Left renal cortex interstitium (tissue), 4 donors: ENCODE measurements at regions not wholly inside any gene's neighbourhood (a gene's known extent, or its start where the extent isn't known, plus 50 kb on each side); places are given as distances from the start of the nearest gene placed in this dataset.
A peak's percentile ranks its signal among the peaks of the same experiment; 100 is the strongest.
"Not testable (repeated sequence)": the region's sequence is repeated elsewhere in the genome, so short reads cannot be mapped to it uniquely, and the experiment has no call there.

ENCODE experiments used
- DNase-seq, 4 donors: peaks; one replicate each; pipeline ENCODE4 v3.0.0-alpha.2; 2013; ENCODE audit warnings: low read depth in 4 of 4, low spot score in 2 of 4, missing footprints in 1 of 4

- no peak for DNase-seq
These were observed 142.6 kb upstream of the SERPINE2 start for GRCh38 chr2:224181534-224182155.

- DNase-seq: no peak
These were observed 141.7 kb upstream of the SERPINE2 start for GRCh38 chr2:224180810-224181209.

DNA sequence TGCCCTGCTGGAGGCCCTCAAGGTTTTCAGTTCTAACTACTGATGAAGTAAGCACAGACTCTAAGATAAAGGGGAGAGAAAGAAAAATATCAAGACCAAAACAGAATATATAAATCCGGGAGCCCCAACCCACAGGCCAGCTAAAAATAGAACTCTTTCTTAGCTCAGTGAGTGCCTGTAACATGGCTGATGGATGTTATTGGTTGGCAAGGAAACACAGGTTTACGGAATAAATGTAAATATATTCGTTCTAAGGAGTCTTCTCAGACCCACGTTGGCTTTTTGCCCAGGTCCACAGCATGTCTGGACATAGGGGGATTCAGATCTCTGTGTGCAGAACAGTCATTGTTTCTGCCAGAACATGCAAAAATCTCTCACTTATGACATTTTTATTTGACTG is 139.0 kb upstream of the SERPINE2 start:
- peak in 2 of 4 donors; percentile 18 to 39 for DNase-seq

GRCh38 chr2:224175538-224175937 is 136.5 kb upstream of the SERPINE2 start:
- DNase-seq: no peak

- DNase-seq: peak in 3 of 4 donors; percentile 52 to 69 (median 56)
These were observed 135.9 kb upstream of the SERPINE2 start for GRCh38 chr2:224174990-224175389.

DNA sequence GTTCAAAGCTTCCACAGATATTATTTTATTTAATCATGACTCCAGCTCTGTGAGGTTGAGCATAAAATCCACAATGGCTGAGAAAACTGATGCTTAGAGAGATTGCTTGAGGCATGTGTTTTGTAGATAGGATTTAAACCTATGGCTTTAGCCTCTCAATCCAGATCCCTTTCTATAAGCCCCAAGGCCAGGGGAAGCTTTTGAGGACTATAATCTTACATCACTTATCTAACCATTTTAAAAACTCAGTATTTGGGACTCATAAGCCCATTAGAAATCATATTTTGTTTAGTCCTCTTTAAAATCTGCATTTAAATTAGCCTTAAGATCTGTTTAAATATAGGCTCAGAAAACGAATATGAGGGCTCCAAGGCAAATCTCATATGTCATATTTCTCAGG is 135.4 kb upstream of the SERPINE2 start:
- DNase-seq: no peak

GRCh38 chr2:224173933-224174332 is 134.8 kb upstream of the SERPINE2 start:
- DNase-seq: no peak

DNA sequence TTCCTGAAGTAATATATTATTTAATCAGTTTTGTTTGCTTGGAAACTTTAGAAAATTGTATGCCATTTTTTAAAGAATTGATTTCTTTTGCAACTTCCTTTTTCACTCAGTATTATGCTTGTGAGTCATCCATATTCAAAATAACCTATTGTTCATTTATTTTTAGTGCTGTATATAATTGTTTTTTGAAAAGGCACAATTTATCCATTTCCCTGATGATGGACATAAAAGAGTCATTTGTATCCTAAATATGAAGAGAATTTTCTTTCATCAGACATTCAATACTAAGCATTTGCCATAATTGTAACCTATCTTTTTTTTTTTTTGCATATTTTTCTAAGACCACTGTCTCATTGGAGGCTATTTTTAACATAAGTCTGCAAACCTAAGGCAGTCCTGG is 134.1 kb upstream of the SERPINE2 start:
- DNase-seq: no peak

DNA sequence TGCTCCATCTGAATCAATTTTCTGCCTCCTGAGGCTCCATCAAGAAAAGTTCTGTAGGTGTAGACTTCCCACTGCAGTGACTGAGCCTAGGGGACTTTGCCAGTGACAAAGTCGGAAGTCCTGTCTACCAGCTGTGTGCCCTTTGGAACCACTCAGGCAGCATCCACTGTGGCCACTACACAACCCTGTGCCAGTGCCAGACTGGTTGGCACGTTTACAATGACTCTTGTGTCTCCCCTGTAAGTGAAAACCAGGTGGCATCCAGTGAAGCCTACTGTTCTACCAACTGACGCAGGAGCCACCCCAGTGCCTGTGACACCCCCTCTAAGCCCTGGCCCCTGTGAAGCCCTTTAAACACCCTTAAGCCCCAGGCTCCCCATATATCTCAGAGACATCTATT is 132.1 kb upstream of the SERPINE2 start:
- DNase-seq: no peak

- DNase-seq: no peak
These were observed 130.8 kb upstream of the SERPINE2 start for GRCh38 chr2:224169847-224170246.

- DNase-seq: not testable (repeated sequence)
These were observed 128.7 kb upstream of the SERPINE2 start for GRCh38 chr2:224167781-224168180.

DNA sequence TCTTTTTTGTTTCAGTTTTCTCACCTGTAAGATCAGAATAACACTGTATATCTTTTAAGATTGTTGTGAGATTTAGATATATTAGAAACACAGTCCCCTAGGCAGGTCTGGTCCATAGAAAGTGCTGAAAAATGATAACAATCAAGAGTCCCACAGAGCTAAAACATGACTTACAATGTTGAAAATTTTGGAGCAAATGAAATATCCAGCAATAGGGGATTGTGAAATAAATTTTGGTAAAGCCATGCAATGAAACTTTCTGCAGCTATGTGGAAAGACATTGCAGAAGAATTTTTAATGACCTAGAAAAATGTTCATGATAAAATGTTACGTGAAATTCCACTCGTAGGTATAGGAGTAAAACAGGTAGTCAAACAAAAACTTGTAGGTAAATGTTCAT is 127.6 kb upstream of the SERPINE2 start:
- no peak for DNase-seq

- DNase-seq: no peak
These were observed 126.8 kb upstream of the SERPINE2 start for GRCh38 chr2:224165901-224166319.

DNA sequence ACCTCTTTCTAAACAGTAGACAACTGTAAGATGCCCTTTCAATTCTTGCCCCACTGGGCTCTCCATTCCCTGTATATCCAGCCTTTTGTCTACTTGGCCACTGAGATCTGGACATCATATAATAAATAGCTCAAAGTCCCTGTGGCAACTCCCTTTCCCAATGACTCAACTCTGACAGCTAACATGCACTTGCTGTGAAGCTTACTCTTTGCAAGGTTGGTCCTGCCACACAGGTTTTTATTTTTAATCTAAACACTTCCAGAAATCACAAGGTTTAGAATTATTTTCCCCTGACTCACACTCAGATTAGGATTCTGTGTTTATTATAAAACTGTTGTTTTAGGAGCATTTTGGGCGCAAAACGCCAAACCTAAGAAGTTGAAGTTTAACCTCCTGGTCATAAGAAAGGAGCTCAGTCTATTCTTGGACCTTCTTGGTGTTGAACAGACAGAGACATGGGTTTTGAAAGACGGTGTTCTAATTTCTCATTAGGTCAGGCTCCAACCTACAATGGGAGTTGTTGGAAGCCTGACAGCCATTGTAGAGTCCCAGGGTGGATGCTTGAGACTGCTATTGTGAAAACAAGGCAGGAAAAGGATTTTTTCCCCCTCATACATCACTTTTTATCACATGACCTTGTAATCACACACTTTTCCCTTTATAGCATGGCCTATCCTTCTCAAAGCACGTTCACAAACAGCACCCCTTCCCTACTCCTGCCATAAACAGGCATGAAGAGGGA is 124.7 kb upstream of the SERPINE2 start:
- DNase-seq: no peak

DNA sequence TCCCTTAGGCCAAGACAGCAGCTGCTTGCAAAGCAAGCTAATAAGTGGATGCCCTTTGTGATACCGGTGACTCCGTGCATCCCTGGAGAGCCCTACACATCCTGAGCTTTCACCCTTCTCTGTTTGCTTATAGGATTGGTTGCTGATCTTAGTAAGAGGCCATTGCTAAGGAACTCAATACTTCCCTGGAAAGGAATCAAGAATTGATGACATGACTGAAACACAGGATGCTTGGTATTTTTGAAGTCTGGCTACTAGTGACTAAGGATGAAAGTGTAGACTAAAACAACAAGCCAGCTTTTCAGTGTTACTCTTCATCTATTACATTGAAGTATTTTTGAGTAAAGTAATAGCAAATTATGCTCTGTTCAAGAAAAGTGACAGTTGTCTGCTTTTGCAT is 123.0 kb upstream of the SERPINE2 start:
- DNase-seq: no peak

DNA sequence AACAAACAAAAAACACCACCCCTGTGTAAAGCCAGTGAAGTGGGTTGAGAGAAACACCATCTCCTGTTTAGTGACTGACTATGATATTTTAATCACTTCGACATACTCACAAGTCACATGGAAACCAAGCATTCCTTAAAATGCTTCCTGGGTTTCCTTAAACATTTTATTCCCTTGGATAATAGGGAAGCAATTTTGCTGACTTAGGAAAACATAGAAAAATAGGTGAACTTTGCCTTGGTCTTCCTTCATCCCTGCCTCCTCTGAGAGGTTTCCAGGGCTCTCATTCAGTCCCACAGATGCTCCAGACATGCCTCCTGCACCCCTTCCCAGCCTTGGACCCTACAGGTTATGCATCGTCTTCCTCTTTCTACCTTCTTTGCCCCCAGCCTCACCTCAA is 122.6 kb upstream of the SERPINE2 start:
- no peak for DNase-seq

- no peak for DNase-seq
These were observed 121.8 kb upstream of the SERPINE2 start for GRCh38 chr2:224160917-224161316.

DNA sequence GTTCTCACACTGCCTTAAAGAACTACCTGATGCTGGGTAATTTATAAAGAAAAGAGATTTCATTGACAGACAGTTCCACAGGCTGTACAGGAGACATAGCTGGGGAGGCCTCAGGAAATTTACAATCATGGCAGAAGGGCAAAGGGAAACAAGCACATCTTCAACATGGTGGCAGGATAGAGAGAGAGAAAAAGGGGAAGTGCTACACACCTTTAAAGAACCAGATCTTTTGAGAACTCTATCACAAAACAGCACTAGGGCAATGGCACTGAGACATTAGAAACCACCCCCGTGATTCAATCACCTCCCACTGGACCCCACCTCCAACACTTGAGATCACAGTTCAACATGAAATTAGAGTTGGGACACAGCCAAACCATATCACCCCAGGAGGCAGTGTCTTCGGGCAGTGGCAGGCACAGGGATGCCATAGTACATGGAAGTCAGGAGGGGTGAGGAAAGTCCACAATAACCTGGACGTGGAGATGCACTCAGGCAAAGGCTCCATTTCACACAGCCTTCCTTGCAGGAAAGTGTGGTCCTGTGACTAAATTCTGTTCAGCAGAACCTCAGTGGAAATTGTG is 120.4 kb upstream of the SERPINE2 start:
- no peak for DNase-seq

- no peak for DNase-seq
These were observed 119.7 kb upstream of the SERPINE2 start for GRCh38 chr2:224158831-224159230.

- DNase-seq: no peak
These were observed 119.0 kb upstream of the SERPINE2 start for GRCh38 chr2:224158061-224158460.

DNA sequence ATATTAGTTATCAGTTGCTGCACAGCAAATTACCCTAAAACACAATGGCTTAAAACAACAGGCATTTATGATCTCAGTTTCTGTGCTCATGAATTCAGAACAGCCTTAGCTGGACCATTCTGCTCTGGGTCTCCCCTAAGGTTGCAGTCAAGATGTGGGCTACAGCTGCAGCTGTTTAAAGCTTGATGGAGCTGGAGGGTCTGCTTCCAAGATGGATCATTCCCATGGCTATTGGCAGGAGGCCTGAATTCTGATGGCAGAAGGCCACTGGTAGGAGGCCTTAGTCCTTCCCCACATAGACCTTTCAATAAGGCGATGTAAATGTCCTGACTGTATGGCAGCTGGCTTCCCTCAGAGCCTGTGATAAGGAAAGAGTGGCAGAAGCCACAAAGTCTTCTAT is 118.6 kb upstream of the SERPINE2 start:
- no peak for DNase-seq

DNA sequence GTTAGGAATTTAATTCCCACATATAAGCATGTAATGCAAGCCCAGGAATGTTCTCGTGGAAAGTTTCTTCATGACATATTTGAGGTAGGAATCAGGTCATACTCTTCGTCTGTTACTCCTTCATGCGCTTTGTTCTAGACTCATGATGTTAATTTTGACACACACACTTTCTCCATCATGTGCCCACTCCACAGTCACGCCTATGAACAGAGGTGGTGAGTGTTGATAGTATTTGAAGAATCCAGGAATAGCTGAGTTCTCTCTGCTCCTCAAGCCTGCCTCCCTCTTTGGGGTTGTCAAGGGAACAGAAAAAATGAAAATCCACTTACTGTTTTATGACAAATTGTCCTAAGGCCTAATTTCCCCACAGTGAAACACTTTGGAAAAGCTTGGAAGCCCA is 117.3 kb upstream of the SERPINE2 start:
- no peak for DNase-seq
